Fibroblast of skin of left quadriceps (primary cell): ENCODE measurements at regions not wholly inside any gene's neighbourhood (a gene's known extent, or its start where the extent isn't known, plus 50 kb on each side); places are given as distances from the start of the nearest gene placed in this dataset.

Experiments
- DNase-seq, 2 experiments: peaks; one replicate each; pipeline ENCODE4 v3.0.0-alpha.2; 2013; ENCODE audit warnings: low read depth in 2 of 2

- no peak for DNase-seq
These were observed 66.9 kb upstream of the CLMN start for GRCh38 chr14:95386536-95387095.

GRCh38 chr14:95385701-95386100 lies 66.0 kb upstream of the CLMN start:
- DNase-seq, result no peak

GRCh38 chr14:95382747-95383146 lies 63.0 kb upstream of the CLMN start:
- no peak for DNase-seq

- no peak for DNase-seq
These were observed 62.0 kb upstream of the CLMN start for GRCh38 chr14:95381726-95382125.

GRCh38 chr14:95380350-95381042 lies 60.8 kb upstream of the CLMN start:
- DNase-seq, result no peak

GRCh38 chr14:95379634-95380033 lies 59.9 kb upstream of the CLMN start:
- DNase-seq, result no peak

- DNase-seq, result no peak
These were observed 55.9 kb upstream of the CLMN start for GRCh38 chr14:95375539-95376109.

- DNase-seq, result no peak
These were observed 54.7 kb upstream of the CLMN start for GRCh38 chr14:95374239-95374997.

GRCh38 chr14:95370076-95370475 lies 50.4 kb upstream of the CLMN start:
- no peak for DNase-seq
